Ascending aorta (tissue), 2 donors: ENCODE measurements at regions not wholly inside any gene's neighbourhood (a gene's known extent, or its start where the extent isn't known, plus 50 kb on each side); places are given as distances from the start of the nearest gene placed in this dataset.

Experiments
- DNase-seq, 2 donors: peaks; one replicate each; pipeline ENCODE4 v3.0.0-alpha.2; 2019; ENCODE audit warnings: low spot score in 2 of 2
- H3K27ac ChIP-seq, 2 donors: fragments of 200-600 bp; sonication (generic); one replicate each; pipeline ENCODE4 v1.5.1; 2016 to 2017; ENCODE audit warnings: mild to moderate bottlenecking in 1 of 2
- H3K27me3 ChIP-seq: fragments of 200-600 bp; sonication (generic); one replicate; pipeline ENCODE4 v1.5.1; 2017
- H3K36me3 ChIP-seq, 2 donors: fragments of 200-600 bp; sonication (generic); one replicate each; pipeline ENCODE4 v1.5.1; 2016
- H3K4me1 ChIP-seq, 2 donors: fragments of 200-600 bp; sonication (generic); one replicate each; pipeline ENCODE4 v1.5.1; 2016 to 2017; ENCODE audit warnings: mild to moderate bottlenecking in 1 of 2
- H3K4me3 ChIP-seq, 2 donors: fragments of 200-600 bp; sonication (generic); one replicate each; pipeline ENCODE4 v1.5.1; 2016 to 2017; ENCODE audit warnings: mild to moderate bottlenecking in 1 of 2
- H3K9me3 ChIP-seq, 2 donors: fragments of 200-600 bp; sonication (generic); one replicate each; pipeline ENCODE4 v1.5.1; 2016
- intact Hi-C: fragments of 100-400 bp; cut with DNase I; formaldehyde crosslinking; loops from one replicate; pipeline ENCODE4 v1.15.1; 2023
- TF ChIP-seq, protein P1 (sequence below), 3 experiments: fragments of 200-600 bp in 2 of 3; fragments of 450-650 bp in 1 of 3; sonication (generic) in 2 of 3; IDR thresholded peaks; one replicate each; pipeline ENCODE4 v1.5.1; 2016 to 2019; ENCODE audit warnings: antibody characterized with exemption in 3 of 3, mild to moderate bottlenecking in 1 of 3, moderate library complexity in 1 of 3

DNA sequence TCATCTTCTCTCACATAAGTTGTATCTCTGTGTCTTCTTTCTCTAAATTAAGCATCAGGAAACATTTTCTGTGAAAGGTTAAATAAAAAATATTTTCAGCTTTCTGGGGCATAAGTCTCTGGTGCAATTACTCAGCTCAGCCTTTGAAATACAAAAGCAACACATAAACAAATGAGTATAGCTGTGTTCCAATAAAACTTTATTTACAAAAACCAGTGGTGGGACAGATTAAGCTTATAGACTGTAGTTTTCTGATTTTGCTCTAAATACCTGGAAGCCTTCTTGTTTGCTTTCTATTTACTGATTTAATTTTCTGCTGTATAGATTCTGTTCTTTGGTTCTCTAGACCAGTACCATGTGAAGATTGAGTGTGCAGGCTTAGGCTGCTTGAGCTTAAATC, 655.1 kb downstream of the VRK1 start:
- Histone ChIP-seq H3K36me3 (no peaks in the 10 kb centered on the region), H3K27ac (no peak overlapping the region), H3K9me3 (no peaks in the 10 kb centered on the region), H3K4me3 (no peak overlapping the region), H3K4me1 (no peaks in the 10 kb centered on the region), H3K27me3 (no peaks in the 10 kb centered on the region)
- intact Hi-C loops = no loop called here
- TF ChIP-seq, protein P1, sequence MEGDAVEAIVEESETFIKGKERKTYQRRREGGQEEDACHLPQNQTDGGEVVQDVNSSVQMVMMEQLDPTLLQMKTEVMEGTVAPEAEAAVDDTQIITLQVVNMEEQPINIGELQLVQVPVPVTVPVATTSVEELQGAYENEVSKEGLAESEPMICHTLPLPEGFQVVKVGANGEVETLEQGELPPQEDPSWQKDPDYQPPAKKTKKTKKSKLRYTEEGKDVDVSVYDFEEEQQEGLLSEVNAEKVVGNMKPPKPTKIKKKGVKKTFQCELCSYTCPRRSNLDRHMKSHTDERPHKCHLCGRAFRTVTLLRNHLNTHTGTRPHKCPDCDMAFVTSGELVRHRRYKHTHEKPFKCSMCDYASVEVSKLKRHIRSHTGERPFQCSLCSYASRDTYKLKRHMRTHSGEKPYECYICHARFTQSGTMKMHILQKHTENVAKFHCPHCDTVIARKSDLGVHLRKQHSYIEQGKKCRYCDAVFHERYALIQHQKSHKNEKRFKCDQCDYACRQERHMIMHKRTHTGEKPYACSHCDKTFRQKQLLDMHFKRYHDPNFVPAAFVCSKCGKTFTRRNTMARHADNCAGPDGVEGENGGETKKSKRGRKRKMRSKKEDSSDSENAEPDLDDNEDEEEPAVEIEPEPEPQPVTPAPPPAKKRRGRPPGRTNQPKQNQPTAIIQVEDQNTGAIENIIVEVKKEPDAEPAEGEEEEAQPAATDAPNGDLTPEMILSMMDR (IDR thresholded peaks at IDR 0.05) = no peak
- DNase-seq = no peak

DNA sequence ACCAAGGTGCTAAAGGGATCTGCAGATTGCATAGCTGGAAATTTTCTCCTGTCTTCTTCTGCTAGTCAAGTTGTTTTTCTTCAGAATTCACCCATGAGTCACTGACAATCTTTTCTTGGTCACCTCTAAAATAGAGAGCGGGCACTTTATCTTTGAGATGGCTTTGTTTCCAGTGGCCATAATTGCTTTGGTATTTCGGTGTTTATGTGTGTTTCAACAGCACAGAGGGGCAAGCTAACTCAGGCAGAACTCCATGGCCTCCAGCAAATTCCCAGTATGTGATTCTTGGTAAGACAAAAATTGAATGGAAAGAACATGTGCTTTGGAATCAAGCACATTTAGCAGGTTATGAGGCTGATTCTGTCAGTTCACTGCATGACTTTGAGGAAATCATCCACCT, 656.8 kb downstream of the VRK1 start:
- Histone ChIP-seq H3K4me1 (no peaks in the 10 kb centered on the region), H3K4me3 (no peak overlapping the region), H3K27ac (no peak overlapping the region), H3K36me3 (no peaks in the 10 kb centered on the region), H3K27me3 (no peaks in the 10 kb centered on the region), H3K9me3 (no peaks in the 10 kb centered on the region)
- TF ChIP-seq, protein P1 (IDR thresholded peaks at IDR 0.05) = no peak
- no peak for DNase-seq
- intact Hi-C loops = no loop called here

DNA sequence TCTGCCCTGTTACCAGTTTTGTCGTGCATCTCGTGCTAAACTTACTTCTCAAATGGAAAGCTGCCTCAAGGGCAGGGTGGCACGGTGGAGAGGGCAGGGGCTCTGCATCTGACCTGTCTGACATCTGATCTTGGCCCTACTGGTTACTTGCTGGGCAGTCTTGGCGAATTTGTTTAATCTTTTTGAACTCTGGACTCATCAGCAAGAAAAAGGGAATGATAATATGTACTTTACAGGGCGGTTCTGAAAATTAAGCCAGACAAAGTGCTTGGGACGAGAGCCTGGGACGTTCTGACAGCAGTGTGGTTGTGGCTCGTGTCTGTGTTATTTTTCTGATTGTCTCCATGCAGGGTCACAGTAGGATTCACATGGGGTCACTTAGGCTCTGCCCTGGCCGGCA, 659.3 kb downstream of the VRK1 start:
- DNase-seq = no peak
- no peak overlapping the region for H3K4me3 ChIP-seq
- H3K27ac ChIP-seq = no peak overlapping the region
- no peaks in the 10 kb centered on the region for H3K4me1 ChIP-seq
- TF ChIP-seq, protein P1 (IDR thresholded peaks at IDR 0.05) = no peak
- H3K36me3 ChIP-seq = no peaks in the 10 kb centered on the region
- H3K27me3 ChIP-seq = no peaks in the 10 kb centered on the region
- intact Hi-C loops = no loop called here
- no peaks in the 10 kb centered on the region for H3K9me3 ChIP-seq

DNA sequence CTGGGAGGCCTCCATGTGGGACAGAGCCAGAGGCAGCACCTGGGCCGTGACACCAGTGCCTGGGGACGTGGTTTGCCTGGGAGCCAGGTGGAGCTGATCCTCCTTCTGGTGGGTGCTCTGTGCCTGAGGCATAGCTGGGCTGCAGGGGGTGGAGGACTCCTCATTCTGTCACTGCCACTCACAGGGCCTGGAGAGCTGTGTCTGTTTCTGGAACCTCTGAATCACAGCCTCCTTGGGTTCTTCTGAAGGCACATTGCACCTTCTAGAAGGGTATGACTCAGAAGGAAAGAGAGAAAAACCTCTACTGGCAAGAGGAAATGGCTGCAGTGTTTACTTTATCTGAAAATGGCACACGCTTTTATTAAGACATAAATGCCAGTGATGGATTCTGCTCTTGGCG, 659.8 kb downstream of the VRK1 start:
- intact Hi-C loops = no loop called here
- DNase-seq = no peak
- no peaks in the 10 kb centered on the region for H3K27me3 ChIP-seq
- TF ChIP-seq, protein P1 (IDR thresholded peaks at IDR 0.05) = no peak
- no peaks in the 10 kb centered on the region for H3K9me3 ChIP-seq
- H3K4me1 ChIP-seq = no peaks in the 10 kb centered on the region
- no peak overlapping the region for H3K4me3 ChIP-seq
- H3K36me3 ChIP-seq = no peaks in the 10 kb centered on the region
- H3K27ac ChIP-seq = no peak overlapping the region

DNA sequence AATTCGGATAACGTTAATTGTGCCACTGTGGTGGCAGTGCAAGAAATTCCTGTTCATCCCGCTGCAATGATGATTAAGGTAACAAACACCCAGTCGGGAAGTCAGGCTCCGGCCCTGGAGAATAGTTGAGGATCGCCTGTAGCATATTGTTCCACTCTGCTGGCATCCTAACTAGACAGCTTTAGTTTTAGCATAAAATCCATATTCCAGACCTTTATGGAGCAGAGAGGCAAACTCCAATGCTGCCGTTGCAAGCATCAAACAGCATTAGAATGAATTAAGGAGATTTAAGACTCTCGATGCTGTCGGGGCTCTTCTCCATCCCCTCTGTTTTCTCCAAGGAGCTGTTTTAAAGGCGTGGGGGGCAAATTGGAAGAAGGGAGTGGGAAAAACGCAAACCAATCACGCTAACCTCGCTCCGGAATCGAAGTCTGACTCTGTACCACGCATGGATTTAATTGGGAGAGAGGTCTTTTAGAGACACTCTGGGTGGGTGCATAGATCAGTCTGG, 660.4 kb downstream of the VRK1 start:
- no peak for DNase-seq

More for the DNA sequence above, 660.4 kb downstream of the VRK1 start:
- no peaks in the 10 kb centered on the region for H3K4me1 ChIP-seq
- H3K27me3 ChIP-seq = no peaks in the 10 kb centered on the region
- no peaks in the 10 kb centered on the region for H3K9me3 ChIP-seq
- H3K27ac ChIP-seq = no peak overlapping the region
- intact Hi-C loops = no loop called here
- no peak overlapping the region for H3K4me3 ChIP-seq
- TF ChIP-seq, protein P1 (IDR thresholded peaks at IDR 0.05) = no peak
- H3K36me3 ChIP-seq = no peaks in the 10 kb centered on the region
